Hepatocyte (in vitro differentiated cells): ENCODE measurements at regions not wholly inside any gene's neighbourhood (a gene's known extent, or its start where the extent isn't known, plus 50 kb on each side); places are given as distances from the start of the nearest gene placed in this dataset.

ENCODE experiments used
- DNase-seq: peaks from one replicate; pipeline ENCODE4 v3.0.0-alpha.2; 2016; ENCODE audit warnings: low spot score
- H2AFZ ChIP-seq: fragments of 200-600 bp; sonication (generic); 2 replicates; pipeline ENCODE4 v1.6.0; 2016; ENCODE audit warnings: antibody characterized with exemption, mild to moderate bottlenecking
- H3K27ac ChIP-seq: fragments of 200-600 bp; sonication (generic); 2 replicates; pipeline ENCODE4 v1.5.1; 2016; ENCODE audit warnings: mild to moderate bottlenecking
- H3K27me3 ChIP-seq: fragments of 200-600 bp; sonication (generic); 2 replicates; pipeline ENCODE4 v1.6.1; 2016
- H3K36me3 ChIP-seq: fragments of 200-600 bp; sonication (generic); replicated peaks from 2 replicates; pipeline ENCODE4 v1.5.1; 2016; ENCODE audit warnings: low read depth; ENCODE audit not compliant: insufficient read depth
- H3K4me1 ChIP-seq: fragments of 200-600 bp; sonication (generic); 2 replicates; pipeline ENCODE4 v1.5.1; 2016; ENCODE audit warnings: mild to moderate bottlenecking, moderate library complexity; ENCODE audit not compliant: insufficient read depth
- H3K4me2 ChIP-seq: fragments of 200-600 bp; sonication (generic); 2 replicates; pipeline ENCODE4 v1.6.0; 2016
- H3K4me3 ChIP-seq: fragments of 200-600 bp; sonication (generic); 2 replicates; pipeline ENCODE4 v1.5.1; 2016; ENCODE audit warnings: mild to moderate bottlenecking
- H3K79me2 ChIP-seq: fragments of 200-600 bp; sonication (generic); 2 replicates; pipeline ENCODE4 v1.6.0; 2017; ENCODE audit warnings: mild to moderate bottlenecking
- H3K9me2 ChIP-seq: fragments of 200-600 bp; sonication (generic); replicated peaks from 2 replicates; pipeline ENCODE4 v1.6.0; 2017; ENCODE audit warnings: mild to moderate bottlenecking; ENCODE audit not compliant: insufficient read depth
- H3K9me3 ChIP-seq: fragments of 200-600 bp; sonication (generic); 2 replicates; pipeline ENCODE4 v1.5.1; 2016; ENCODE audit warnings: low read depth, mild to moderate bottlenecking
- H4K20me1 ChIP-seq: fragments of 200-600 bp; sonication (generic); 2 replicates; pipeline ENCODE4 v1.6.0; 2016; ENCODE audit warnings: mild to moderate bottlenecking; ENCODE audit not compliant: insufficient read depth, poor library complexity, severe bottlenecking
- CTCF ChIP-seq: fragments of 200-600 bp; sonication (generic); IDR thresholded peaks from 2 replicates; pipeline ENCODE4 v1.5.1; 2016; ENCODE audit warnings: antibody characterized with exemption, mild to moderate bottlenecking; ENCODE audit not compliant: poor library complexity
- EZH2 ChIP-seq: fragments of 200-600 bp; sonication (generic); IDR thresholded peaks from 2 replicates; pipeline ENCODE4 v1.6.1; 2016; ENCODE audit warnings: antibody characterized with exemption, mild to moderate bottlenecking, borderline replicate concordance
- EZH2phosphoT487 ChIP-seq: fragments of 200-600 bp; sonication (generic); IDR thresholded peaks from one replicate; pipeline ENCODE4 v1.6.1; 2018; ENCODE audit warnings: antibody characterized with exemption, mild to moderate bottlenecking, low read depth, moderate library complexity; ENCODE audit not compliant: unreplicated experiment, severe bottlenecking
- WGBS: methylation state at CpG from one replicate; pipeline ENCODE4 v1.1.6; 2016; ENCODE audit warnings: low lambda C conversion rate; ENCODE audit errors: missing lambda C conversion rate; 5-methylcytosine and 5-hydroxymethylcytosine counted together

GRCh38 chr6:11930240-11930639 is 81.9 kb upstream of the HIVEP1 start:
- no peak overlapping the region for H3K27ac ChIP-seq
- no peaks in the 10 kb centered on the region for H3K4me1 ChIP-seq
- TF ChIP-seq EZH2phosphoT487 (no peak), CTCF (no peak), EZH2 (no peak)
- H4K20me1 ChIP-seq = no peaks in the 10 kb centered on the region
- no peak for DNase-seq
- no peaks in the 10 kb centered on the region for H3K27me3 ChIP-seq
- no peak overlapping the region for H2AFZ ChIP-seq
- WGBS = 68% methylated on average over 2 of the region's 2 CpGs
- no peaks in the 10 kb centered on the region for H3K9me2 ChIP-seq
- H3K9me3 ChIP-seq = no peaks in the 10 kb centered on the region
- H3K4me2 ChIP-seq = no peak overlapping the region
- H3K36me3 ChIP-seq = no peaks in the 10 kb centered on the region
- no peak overlapping the region for H3K4me3 ChIP-seq
- no peaks in the 10 kb centered on the region for H3K79me2 ChIP-seq

GRCh38 chr6:11929241-11929835 is 82.8 kb upstream of the HIVEP1 start:
- Histone ChIP-seq H3K36me3 (no peaks in the 10 kb centered on the region), H3K79me2 (no peaks in the 10 kb centered on the region), H3K27me3 (no peaks in the 10 kb centered on the region), H3K4me3 (no peak overlapping the region), H3K4me1 (no peaks in the 10 kb centered on the region), H3K27ac (no peak overlapping the region), H3K9me2 (no peaks in the 10 kb centered on the region), H3K4me2 (no peak overlapping the region), H4K20me1 (no peaks in the 10 kb centered on the region), H3K9me3 (no peaks in the 10 kb centered on the region), H2AFZ (no peak overlapping the region)
- no peak for DNase-seq
- 89% methylated on average over 8 of the region's 8 CpGs for WGBS
- no peak for TF ChIP-seq CTCF
- no peak for TF ChIP-seq EZH2
- TF ChIP-seq EZH2phosphoT487 = no peak

GRCh38 chr6:11926594-11927407 is 85.3 kb upstream of the HIVEP1 start:
- no peaks in the 10 kb centered on the region for H3K36me3 ChIP-seq
- no peak overlapping the region for H2AFZ ChIP-seq
- H3K4me2 ChIP-seq = no peak overlapping the region
- WGBS = 96% methylated on average over 1 of the region's 2 CpGs
- no peak for DNase-seq
- no peaks in the 10 kb centered on the region for H3K9me2 ChIP-seq
- no peak overlapping the region for H3K27ac ChIP-seq
- H3K9me3 ChIP-seq = no peaks in the 10 kb centered on the region
- no peaks in the 10 kb centered on the region for H3K27me3 ChIP-seq
- no peaks in the 10 kb centered on the region for H4K20me1 ChIP-seq
- TF ChIP-seq EZH2 = no peak
- TF ChIP-seq CTCF = no peak
- no peak for TF ChIP-seq EZH2phosphoT487
- no peak overlapping the region for H3K4me3 ChIP-seq
- no peaks in the 10 kb centered on the region for H3K79me2 ChIP-seq
- H3K4me1 ChIP-seq = peaks cover 2% of the 10 kb centered on the region
